ENCODE measurements at regions not wholly inside any gene's neighbourhood (a gene's known extent, or its start where the extent isn't known, plus 50 kb on each side); places are given as distances from the start of the nearest gene placed in this dataset.
A peak's percentile ranks its signal among the peaks of the same experiment; 100 is the strongest.
"Not testable (repeated sequence)": the region's sequence is repeated elsewhere in the genome, so short reads cannot be mapped to it uniquely, and the experiment has no call there.

GRCh38 chr5:21087766-21088165, 1099.8 kb upstream of the CDH18 start:
- DNase-seq: no peak

GRCh38 chr5:21085791-21086190, 1097.8 kb upstream of the CDH18 start:
- Histone ChIP-seq H3K9me3 (replicated peaks) (no peaks in the 10 kb centered on the region), H3K36me3 (no peaks in the 10 kb centered on the region), H3K4me3 (no peak overlapping the region), H3K27me3 (no peaks in the 10 kb centered on the region), H3K4me1 (no peaks in the 10 kb centered on the region), H3K27ac (no peak overlapping the region)
- DNase-seq: no peak

More at GRCh38 chr5:21087766-21088165, 1099.8 kb upstream of the CDH18 start:
- Histone ChIP-seq H3K27me3 (no peaks in the 10 kb centered on the region), H3K4me1 (no peaks in the 10 kb centered on the region), H3K27ac (no peak overlapping the region), H3K4me3 (no peak overlapping the region), H3K9me3 (replicated peaks) (no peaks in the 10 kb centered on the region), H3K36me3 (no peaks in the 10 kb centered on the region)

- Histone ChIP-seq H3K9me3 (replicated peaks) (no peaks in the 10 kb centered on the region), H3K27me3 (no peaks in the 10 kb centered on the region), H3K4me1 (no peaks in the 10 kb centered on the region), H3K27ac (no peak overlapping the region), H3K4me3 (no peak overlapping the region), H3K36me3 (no peaks in the 10 kb centered on the region)
- no peak for DNase-seq
Observed at GRCh38 chr5:21071986-21072385, 1084.0 kb upstream of the CDH18 start.

- Histone ChIP-seq H3K27me3 (no peaks in the 10 kb centered on the region), H3K36me3 (no peaks in the 10 kb centered on the region), H3K27ac (no peak overlapping the region), H3K4me3 (no peak overlapping the region), H3K9me3 (replicated peaks) (no peaks in the 10 kb centered on the region), H3K4me1 (no peaks in the 10 kb centered on the region)
- DNase-seq: no peak
Observed at GRCh38 chr5:21071421-21071820, 1083.4 kb upstream of the CDH18 start.

- H3K4me3 ChIP-seq: no peak overlapping the region
- H3K9me3 ChIP-seq (replicated peaks): no peaks in the 10 kb centered on the region
- H3K27me3 ChIP-seq: no peaks in the 10 kb centered on the region
- no peaks in the 10 kb centered on the region for H3K36me3 ChIP-seq
- H3K4me1 ChIP-seq: no peaks in the 10 kb centered on the region
- DNase-seq: no peak
- no peak overlapping the region for H3K27ac ChIP-seq
Observed at GRCh38 chr5:21070858-21071257, 1082.9 kb upstream of the CDH18 start.

- H3K4me1 ChIP-seq: no peaks in the 10 kb centered on the region
- DNase-seq: no peak
- no peak overlapping the region for H3K4me3 ChIP-seq
- no peak overlapping the region for H3K27ac ChIP-seq
- no peaks in the 10 kb centered on the region for H3K9me3 ChIP-seq (replicated peaks)
- no peaks in the 10 kb centered on the region for H3K36me3 ChIP-seq
- H3K27me3 ChIP-seq: no peaks in the 10 kb centered on the region
Observed at GRCh38 chr5:21067724-21068123, 1079.7 kb upstream of the CDH18 start.

- no peak for DNase-seq
- Histone ChIP-seq H3K27me3 (no peaks in the 10 kb centered on the region), H3K4me1 (no peaks in the 10 kb centered on the region), H3K4me3 (no peak overlapping the region), H3K27ac (no peak overlapping the region), H3K9me3 (replicated peaks) (no peaks in the 10 kb centered on the region), H3K36me3 (no peaks in the 10 kb centered on the region)
Observed at GRCh38 chr5:21063146-21063545, 1075.1 kb upstream of the CDH18 start.

GRCh38 chr5:21058289-21058688, 1070.3 kb upstream of the CDH18 start:
- Histone ChIP-seq H3K36me3 (no peaks in the 10 kb centered on the region), H3K4me3 (no peak overlapping the region), H3K4me1 (no peaks in the 10 kb centered on the region), H3K27me3 (no peaks in the 10 kb centered on the region), H3K27ac (no peak overlapping the region), H3K9me3 (replicated peaks) (no peaks in the 10 kb centered on the region)
- no peak for DNase-seq

- DNase-seq: no peak
- H3K4me3 ChIP-seq: no peak overlapping the region
- H3K27me3 ChIP-seq: no peaks in the 10 kb centered on the region
- no peaks in the 10 kb centered on the region for H3K36me3 ChIP-seq
- H3K9me3 ChIP-seq (replicated peaks): no peaks in the 10 kb centered on the region
- H3K4me1 ChIP-seq: no peaks in the 10 kb centered on the region
- H3K27ac ChIP-seq: no peak overlapping the region
Observed at GRCh38 chr5:21051945-21052344, 1063.9 kb upstream of the CDH18 start.

- Histone ChIP-seq H3K9me3 (replicated peaks) (no peaks in the 10 kb centered on the region), H3K36me3 (no peaks in the 10 kb centered on the region), H3K27ac (no peak overlapping the region), H3K4me3 (no peak overlapping the region), H3K4me1 (no peaks in the 10 kb centered on the region), H3K27me3 (no peaks in the 10 kb centered on the region)
- no peak for DNase-seq
Observed at GRCh38 chr5:21049901-21050300, 1061.9 kb upstream of the CDH18 start.

GRCh38 chr5:21030981-21031380, 1043.0 kb upstream of the CDH18 start:
- Histone ChIP-seq H3K4me3 (no peak overlapping the region), H3K4me1 (no peaks in the 10 kb centered on the region), H3K36me3 (no peaks in the 10 kb centered on the region), H3K27me3 (no peaks in the 10 kb centered on the region), H3K9me3 (replicated peaks) (no peaks in the 10 kb centered on the region), H3K27ac (no peak overlapping the region)
- no peak for DNase-seq

GRCh38 chr5:21024966-21025365, 1037.0 kb upstream of the CDH18 start:
- Histone ChIP-seq H3K4me3 (no peak overlapping the region), H3K27ac (no peak overlapping the region), H3K4me1 (no peaks in the 10 kb centered on the region), H3K9me3 (replicated peaks) (no peaks in the 10 kb centered on the region), H3K36me3 (no peaks in the 10 kb centered on the region), H3K27me3 (no peaks in the 10 kb centered on the region)
- DNase-seq: no peak

- Histone ChIP-seq H3K27me3 (no peaks in the 10 kb centered on the region), H3K27ac (no peak overlapping the region), H3K36me3 (no peaks in the 10 kb centered on the region), H3K9me3 (replicated peaks) (no peaks in the 10 kb centered on the region), H3K4me1 (no peaks in the 10 kb centered on the region), H3K4me3 (no peak overlapping the region)
- no peak for DNase-seq
Observed at GRCh38 chr5:21013237-21013636, 1025.2 kb upstream of the CDH18 start.

GRCh38 chr5:21007781-21008180, 1019.8 kb upstream of the CDH18 start:
- Histone ChIP-seq H3K4me3 (no peak overlapping the region), H3K27me3 (no peaks in the 10 kb centered on the region)
- DNase-seq: no peak

GRCh38 chr5:20988933-20989332, 1000.9 kb upstream of the CDH18 start:
- not testable (repeated sequence) for H3K4me1 ChIP-seq; H3K9me3 ChIP-seq (replicated peaks)

More at GRCh38 chr5:21007781-21008180, 1019.8 kb upstream of the CDH18 start:
- no peaks in the 10 kb centered on the region for H3K36me3 ChIP-seq
- no peak overlapping the region for H3K27ac ChIP-seq
- no peaks in the 10 kb centered on the region for H3K9me3 ChIP-seq (replicated peaks)
- no peaks in the 10 kb centered on the region for H3K4me1 ChIP-seq

GRCh38 chr5:20985754-20986153, 997.8 kb upstream of the CDH18 start:
- Histone ChIP-seq H3K27ac (no peak overlapping the region), H3K9me3 (replicated peaks) (no peaks in the 10 kb centered on the region), H3K4me1 (no peaks in the 10 kb centered on the region), H3K27me3 (no peaks in the 10 kb centered on the region), H3K4me3 (no peak overlapping the region), H3K36me3 (no peaks in the 10 kb centered on the region)
- DNase-seq: no peak

More at GRCh38 chr5:20988933-20989332, 1000.9 kb upstream of the CDH18 start:
- H3K27me3 ChIP-seq, DNase-seq, H3K27ac ChIP-seq, H3K36me3 ChIP-seq, H3K4me3 ChIP-seq: not testable (repeated sequence)

- peak in 1 of 2 experiments; percentile 18 for DNase-seq
- Histone ChIP-seq H3K4me1 (no peaks in the 10 kb centered on the region), H3K36me3 (no peaks in the 10 kb centered on the region)
Observed at GRCh38 chr5:20974426-20974825, 986.4 kb upstream of the CDH18 start.

More at GRCh38 chr5:20974426-20974825, 986.4 kb upstream of the CDH18 start:
- no peaks in the 10 kb centered on the region for H3K27me3 ChIP-seq
- H3K27ac ChIP-seq: no peak overlapping the region
- H3K4me3 ChIP-seq: no peak overlapping the region
- H3K9me3 ChIP-seq (replicated peaks): no peaks in the 10 kb centered on the region

Data from SJCRH30 (cell line).